ENCODE measurements at regions not wholly inside any gene's neighbourhood (a gene's known extent, or its start where the extent isn't known, plus 50 kb on each side); places are given as distances from the start of the nearest gene placed in this dataset.

DNA sequence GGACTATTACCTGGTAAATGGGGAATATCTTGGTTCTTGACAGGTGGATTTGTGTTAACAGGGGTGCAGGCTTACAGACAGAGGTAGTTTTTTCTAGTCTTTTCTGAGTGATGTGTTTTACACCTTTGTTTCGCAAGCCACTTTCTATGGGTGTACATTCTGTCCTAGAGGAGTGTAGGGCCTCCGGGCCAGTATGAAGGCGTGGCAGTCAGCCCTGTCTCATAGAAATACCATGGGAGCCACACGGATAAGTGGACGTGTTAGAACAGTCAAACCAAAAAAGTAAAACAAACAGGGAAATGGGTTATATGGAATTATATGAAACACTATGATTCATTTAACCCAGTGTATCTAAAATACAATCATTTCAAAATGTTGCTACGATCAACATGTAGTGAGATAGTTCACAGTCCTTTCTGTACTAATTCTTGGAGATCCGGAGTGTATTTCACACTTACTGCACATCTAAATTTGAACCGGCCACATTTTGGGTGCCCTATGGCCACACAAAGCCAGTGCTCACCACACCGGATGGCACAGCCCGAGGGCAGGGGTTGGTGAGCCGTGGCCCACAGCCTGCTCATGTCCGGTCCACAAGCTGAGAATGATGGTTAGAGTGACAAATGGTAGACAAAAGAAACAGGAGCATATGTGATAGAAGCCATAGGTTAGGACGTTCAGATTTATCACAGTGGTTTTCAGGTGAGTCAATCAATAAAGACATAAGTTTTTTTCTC, 80.1 kb upstream of the IRX4 start:
- H3K27ac ChIP-seq = no peak overlapping the region
- TF ChIP-seq, protein P1, sequence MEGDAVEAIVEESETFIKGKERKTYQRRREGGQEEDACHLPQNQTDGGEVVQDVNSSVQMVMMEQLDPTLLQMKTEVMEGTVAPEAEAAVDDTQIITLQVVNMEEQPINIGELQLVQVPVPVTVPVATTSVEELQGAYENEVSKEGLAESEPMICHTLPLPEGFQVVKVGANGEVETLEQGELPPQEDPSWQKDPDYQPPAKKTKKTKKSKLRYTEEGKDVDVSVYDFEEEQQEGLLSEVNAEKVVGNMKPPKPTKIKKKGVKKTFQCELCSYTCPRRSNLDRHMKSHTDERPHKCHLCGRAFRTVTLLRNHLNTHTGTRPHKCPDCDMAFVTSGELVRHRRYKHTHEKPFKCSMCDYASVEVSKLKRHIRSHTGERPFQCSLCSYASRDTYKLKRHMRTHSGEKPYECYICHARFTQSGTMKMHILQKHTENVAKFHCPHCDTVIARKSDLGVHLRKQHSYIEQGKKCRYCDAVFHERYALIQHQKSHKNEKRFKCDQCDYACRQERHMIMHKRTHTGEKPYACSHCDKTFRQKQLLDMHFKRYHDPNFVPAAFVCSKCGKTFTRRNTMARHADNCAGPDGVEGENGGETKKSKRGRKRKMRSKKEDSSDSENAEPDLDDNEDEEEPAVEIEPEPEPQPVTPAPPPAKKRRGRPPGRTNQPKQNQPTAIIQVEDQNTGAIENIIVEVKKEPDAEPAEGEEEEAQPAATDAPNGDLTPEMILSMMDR (IDR thresholded peaks at IDR 0.05) = no peak
- DNase-seq (ENCODE audit: low spot score) = no peak
- no peak overlapping the region for H3K4me3 ChIP-seq

DNA sequence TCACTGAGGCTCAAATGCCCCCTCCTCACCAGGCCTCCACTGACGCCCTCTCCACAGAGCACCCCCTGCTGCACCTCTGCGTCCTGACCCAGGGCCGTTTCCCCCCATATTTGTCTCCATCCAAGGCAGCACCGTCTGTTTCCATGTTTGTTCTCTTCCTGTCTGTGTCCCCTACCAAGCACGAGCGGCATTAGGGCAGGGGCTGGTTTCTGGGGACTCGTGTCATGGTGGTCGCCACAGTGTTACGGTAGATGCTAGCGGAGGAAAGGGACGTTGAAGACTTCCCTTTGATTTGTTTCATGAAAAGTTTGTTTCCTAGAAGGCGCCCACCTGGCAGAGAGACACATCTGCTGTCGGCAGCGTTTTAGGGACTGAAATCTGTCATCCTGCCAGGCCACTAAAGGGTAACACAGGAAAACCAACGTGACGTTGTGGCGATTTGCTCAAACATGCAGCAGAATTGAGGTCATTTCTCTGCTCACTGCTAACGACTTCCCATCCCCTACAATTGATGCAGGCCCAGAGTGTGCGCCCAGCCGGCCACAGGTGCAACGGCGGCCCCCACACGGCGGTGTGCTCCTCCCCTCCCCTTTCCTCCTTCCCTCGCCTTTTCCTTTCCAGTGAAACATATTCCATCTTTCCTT, 79.3 kb upstream of the IRX4 start:
- H3K4me3 ChIP-seq = no peak overlapping the region
- TF ChIP-seq, protein P1 (IDR thresholded peaks at IDR 0.05) = no peak
- no peak for DNase-seq (ENCODE audit: low spot score)
- no peak overlapping the region for H3K27ac ChIP-seq

DNA sequence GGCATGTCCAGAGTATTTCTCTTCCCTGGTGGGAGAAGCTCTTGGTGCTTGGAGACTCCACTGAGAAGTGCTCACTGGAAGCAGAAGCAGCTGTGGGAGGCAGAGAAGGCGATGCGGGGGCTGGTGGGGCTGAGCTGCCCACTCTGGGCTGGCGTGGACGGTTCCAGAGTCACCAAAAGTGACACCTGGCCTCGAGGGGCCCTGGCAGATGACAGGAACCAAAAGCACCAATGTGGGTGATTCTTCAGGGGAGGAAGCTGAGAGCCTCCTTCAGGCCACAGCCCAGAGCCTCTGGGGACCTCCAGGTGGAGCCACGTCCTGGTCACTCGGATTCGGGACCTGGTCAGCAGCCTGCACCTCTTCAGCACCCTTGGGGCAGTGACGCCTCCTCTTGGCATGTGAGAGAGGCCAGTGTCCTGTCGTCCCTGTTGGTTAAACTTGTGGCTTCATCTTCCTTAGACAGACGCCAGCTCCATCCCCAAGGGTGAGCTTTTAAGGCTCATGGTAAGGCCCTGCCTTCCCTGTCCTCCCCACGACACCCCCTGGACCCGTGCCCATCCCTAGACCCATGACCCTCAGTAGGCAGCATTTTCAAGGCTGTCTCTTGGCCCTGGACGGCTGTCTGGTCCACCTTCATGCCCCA, 78.7 kb upstream of the IRX4 start:
- no peak overlapping the region for H3K4me3 ChIP-seq
- DNase-seq (ENCODE audit: low spot score) = no peak
- no peak overlapping the region for H3K27ac ChIP-seq
- TF ChIP-seq, protein P1 (IDR thresholded peaks at IDR 0.05) = no peak

DNA sequence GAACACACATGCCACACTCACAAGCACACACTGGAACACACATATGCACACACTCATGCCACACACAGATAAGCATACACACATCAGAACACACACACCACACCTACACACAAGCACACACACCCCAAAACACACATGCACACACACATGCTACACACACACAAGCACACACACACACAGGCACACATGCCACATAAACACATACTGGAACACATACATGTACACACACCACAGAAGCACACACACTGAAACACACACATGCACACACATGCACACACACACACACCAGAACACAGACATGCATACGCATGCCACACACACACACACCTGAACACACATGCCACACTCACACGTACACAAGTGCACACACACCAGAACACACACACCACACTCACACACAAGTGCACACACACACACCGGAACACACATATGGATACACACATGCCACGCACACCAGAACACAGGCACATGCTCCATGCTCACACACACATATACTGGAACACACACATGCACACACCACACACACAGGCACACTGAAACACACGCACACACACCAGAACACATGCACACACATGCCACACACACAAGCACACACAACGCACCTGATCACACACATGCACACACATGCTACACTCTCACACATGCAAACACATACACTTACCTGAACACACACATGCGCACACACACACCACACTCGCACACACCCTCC, 78.0 kb upstream of the IRX4 start:
- TF ChIP-seq, protein P1 (IDR thresholded peaks at IDR 0.05) = no peak
- H3K27ac ChIP-seq = no peak overlapping the region
- H3K4me3 ChIP-seq = no peak overlapping the region
- DNase-seq (ENCODE audit: low spot score) = no peak

DNA sequence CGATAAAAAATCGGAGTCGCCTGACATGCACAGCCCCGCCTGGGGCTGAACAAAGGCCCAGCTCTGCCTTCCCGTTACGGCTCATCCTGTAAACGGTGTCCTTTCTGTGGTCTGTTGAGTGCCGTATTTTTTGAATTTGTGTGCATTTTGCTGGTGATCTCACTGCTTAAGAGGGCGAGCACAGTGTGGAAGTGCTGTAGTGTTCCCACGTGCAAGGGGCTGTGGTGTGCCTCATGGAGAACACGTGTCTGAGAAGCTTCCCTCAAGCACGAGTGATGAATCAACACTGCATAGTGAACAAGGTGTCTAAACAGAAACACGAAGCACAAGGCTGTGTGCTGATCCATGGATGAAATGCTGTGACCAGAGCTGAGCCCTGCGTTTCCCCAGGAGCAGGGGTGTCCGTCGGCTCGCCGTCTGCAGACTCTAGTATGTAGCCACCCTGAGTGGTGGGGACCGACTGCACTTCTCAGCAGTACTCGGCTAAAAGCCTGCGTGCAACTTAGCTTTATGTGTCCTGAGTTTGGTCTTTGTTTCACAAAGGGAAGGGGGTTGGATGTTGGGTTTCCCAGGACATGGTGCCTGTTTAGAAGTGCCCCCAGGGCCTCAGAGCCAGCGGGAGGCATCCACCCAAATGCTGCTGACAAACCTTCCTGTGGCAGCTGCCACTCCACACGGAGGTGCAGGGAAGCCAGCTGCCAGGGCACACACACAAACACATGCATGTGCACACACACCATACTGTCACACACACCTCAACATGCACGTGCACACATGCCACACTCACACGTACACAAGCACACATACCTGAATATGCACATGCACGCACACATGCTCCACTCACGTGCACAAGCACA, 77.2 kb upstream of the IRX4 start:
- peak; percentile 26 for DNase-seq (ENCODE audit: low spot score)
- TF ChIP-seq, protein P1 (IDR thresholded peaks at IDR 0.05) = no peak
- H3K27ac ChIP-seq = no peak overlapping the region
- no peak overlapping the region for H3K4me3 ChIP-seq

DNA sequence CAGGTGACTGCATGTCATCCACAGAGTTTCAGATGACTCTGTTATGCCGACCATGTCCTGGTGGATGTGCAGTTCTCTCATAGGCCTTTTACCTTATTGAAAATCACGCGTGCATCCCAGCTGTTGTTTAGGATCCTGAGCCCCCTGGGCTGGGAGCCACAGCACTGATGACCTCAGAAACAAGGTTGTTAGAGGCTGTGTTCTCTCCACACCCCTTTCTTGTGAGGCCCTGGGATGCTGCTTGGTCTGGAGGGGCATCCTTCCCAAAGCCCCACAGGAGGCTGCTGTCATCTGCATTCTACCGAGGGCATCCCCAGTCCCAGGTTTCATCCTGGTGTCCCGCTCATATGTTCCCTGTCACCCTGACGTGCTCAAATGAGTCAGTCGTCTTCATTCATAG, 76.5 kb upstream of the IRX4 start:
- TF ChIP-seq, protein P1 (IDR thresholded peaks at IDR 0.05) = no peak
- H3K4me3 ChIP-seq = no peak overlapping the region
- H3K27ac ChIP-seq = no peak overlapping the region
- DNase-seq (ENCODE audit: low spot score) = peak; percentile 33
